Upper lobe of left lung (tissue), 6 donors: ENCODE measurements at regions not wholly inside any gene's neighbourhood (a gene's known extent, or its start where the extent isn't known, plus 50 kb on each side); places are given as distances from the start of the nearest gene placed in this dataset.
"Not testable (repeated sequence)": the region's sequence is repeated elsewhere in the genome, so short reads cannot be mapped to it uniquely, and the experiment has no call there.

Experiments
- ATAC-seq, 2 donors: fragments of 200-7000 bp; cut with Tn5 transposase; one replicate each; pipeline ENCODE4 v1.9.1; 2022; ENCODE audit warnings: mild to moderate bottlenecking in 2 of 2, moderate library complexity in 2 of 2; ENCODE audit not compliant: low FRiP score in 2 of 2
- DNase-seq, 2 donors: peaks; one replicate each; pipeline ENCODE4 v3.0.0-alpha.2; 2019 to 2020
- H3K27ac ChIP-seq, 4 donors: fragments of 200-600 bp; sonication (generic); one replicate each; pipeline ENCODE4 v1.5.1; 2016 to 2019
- H3K27me3 ChIP-seq, 4 donors: fragments of 200-600 bp; sonication (generic); one replicate each; pipeline ENCODE4 v1.5.1; 2017 to 2019
- H3K36me3 ChIP-seq, 4 donors: fragments of 200-600 bp; sonication (generic); one replicate each; pipeline ENCODE4 v1.5.1; 2016 to 2019
- H3K4me1 ChIP-seq, 4 donors: fragments of 200-600 bp; sonication (generic); one replicate each; pipeline ENCODE4 v1.5.1; 2018 to 2019
- H3K4me3 ChIP-seq, 4 donors: fragments of 200-600 bp; sonication (generic); one replicate each; pipeline ENCODE4 v1.5.1; 2017 to 2019; ENCODE audit warnings: mild to moderate bottlenecking in 2 of 4, moderate library complexity in 1 of 4
- H3K9me3 ChIP-seq, 4 donors: fragments of 200-600 bp; sonication (generic); one replicate each; pipeline ENCODE4 v1.5.1; 2018 to 2019
- EP300 ChIP-seq, 4 donors: sonication (generic); formaldehyde crosslinking; IDR thresholded peaks; one replicate each; pipeline ENCODE4 v1.5.1; 2017; ENCODE audit warnings: antibody characterized with exemption in 4 of 4, control low read depth in 2 of 4
- POLR2A ChIP-seq, 4 donors: fragments of 450-650 bp; IDR thresholded peaks; one replicate each; pipeline ENCODE4 v1.5.1; 2016 to 2017; ENCODE audit warnings: antibody characterized with exemption in 4 of 4, mild to moderate bottlenecking in 2 of 4
- POLR2AphosphoS5 ChIP-seq, 2 donors: sonication (generic); formaldehyde crosslinking; IDR thresholded peaks; one replicate each; pipeline ENCODE4 v1.5.1; 2017; ENCODE audit warnings: antibody characterized with exemption in 2 of 2
- WGBS, 2 donors: methylation state at CpG; one replicate each; pipeline ENCODE4 v1.1.5; 2017 to 2018; 5-methylcytosine and 5-hydroxymethylcytosine counted together
- TF ChIP-seq, protein P1 (sequence below), 6 experiments: fragments of 450-650 bp in 4 of 6; fragments of 200-600 bp in 2 of 6; sonication (generic) in 2 of 6; IDR thresholded peaks; one replicate each; pipeline ENCODE4 v1.5.1; 2016 to 2019; ENCODE audit warnings: antibody characterized with exemption in 6 of 6
- donor health status: DM: no; HTN: no; CAD: no; lungs with moderate emphysema.
- donor health status: DM: no; HTN: yes; CAD: no; lungs with severe emphysema.

DNA sequence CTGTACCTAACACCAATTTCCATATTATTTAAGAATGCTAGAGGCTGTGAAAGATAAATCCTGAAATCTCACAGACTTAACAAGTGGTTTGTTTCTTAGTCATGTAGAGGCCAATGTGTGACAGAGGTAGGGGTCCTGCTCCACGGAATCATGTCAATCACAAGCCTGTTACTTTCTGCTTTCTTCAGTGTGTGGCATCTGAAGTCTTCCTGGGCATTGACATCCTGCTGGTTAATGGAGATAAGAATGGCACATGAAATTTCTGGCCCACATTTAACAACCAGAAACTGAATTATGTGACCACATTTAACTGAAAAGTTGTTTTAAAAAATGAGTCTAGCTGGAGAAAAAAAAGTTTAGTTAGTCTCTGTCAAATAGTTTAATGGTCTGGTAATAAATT is 68.3 kb upstream of the PLA2G4A start:
- Histone ChIP-seq H3K9me3 (no peaks in the 10 kb centered on the region), H3K4me1 (no peaks in the 10 kb centered on the region), H3K4me3 (no peak overlapping the region), H3K27ac (no peak overlapping the region), H3K36me3 (no peaks in the 10 kb centered on the region), H3K27me3 (no peaks in the 10 kb centered on the region)
- no peak for ATAC-seq
- no peak for DNase-seq
- TF ChIP-seq EP300 (IDR thresholded peaks at IDR 0.05) (no peak), POLR2AphosphoS5 (IDR thresholded peaks at IDR 0.05) (no peak), POLR2A (IDR thresholded peaks at IDR 0.05) (no peak)
- TF ChIP-seq, protein P1, sequence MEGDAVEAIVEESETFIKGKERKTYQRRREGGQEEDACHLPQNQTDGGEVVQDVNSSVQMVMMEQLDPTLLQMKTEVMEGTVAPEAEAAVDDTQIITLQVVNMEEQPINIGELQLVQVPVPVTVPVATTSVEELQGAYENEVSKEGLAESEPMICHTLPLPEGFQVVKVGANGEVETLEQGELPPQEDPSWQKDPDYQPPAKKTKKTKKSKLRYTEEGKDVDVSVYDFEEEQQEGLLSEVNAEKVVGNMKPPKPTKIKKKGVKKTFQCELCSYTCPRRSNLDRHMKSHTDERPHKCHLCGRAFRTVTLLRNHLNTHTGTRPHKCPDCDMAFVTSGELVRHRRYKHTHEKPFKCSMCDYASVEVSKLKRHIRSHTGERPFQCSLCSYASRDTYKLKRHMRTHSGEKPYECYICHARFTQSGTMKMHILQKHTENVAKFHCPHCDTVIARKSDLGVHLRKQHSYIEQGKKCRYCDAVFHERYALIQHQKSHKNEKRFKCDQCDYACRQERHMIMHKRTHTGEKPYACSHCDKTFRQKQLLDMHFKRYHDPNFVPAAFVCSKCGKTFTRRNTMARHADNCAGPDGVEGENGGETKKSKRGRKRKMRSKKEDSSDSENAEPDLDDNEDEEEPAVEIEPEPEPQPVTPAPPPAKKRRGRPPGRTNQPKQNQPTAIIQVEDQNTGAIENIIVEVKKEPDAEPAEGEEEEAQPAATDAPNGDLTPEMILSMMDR (IDR thresholded peaks at IDR 0.05), result no peak
- 56 to 68% methylated on average over 1 of the region's 1 CpG for WGBS, 2 donors

DNA sequence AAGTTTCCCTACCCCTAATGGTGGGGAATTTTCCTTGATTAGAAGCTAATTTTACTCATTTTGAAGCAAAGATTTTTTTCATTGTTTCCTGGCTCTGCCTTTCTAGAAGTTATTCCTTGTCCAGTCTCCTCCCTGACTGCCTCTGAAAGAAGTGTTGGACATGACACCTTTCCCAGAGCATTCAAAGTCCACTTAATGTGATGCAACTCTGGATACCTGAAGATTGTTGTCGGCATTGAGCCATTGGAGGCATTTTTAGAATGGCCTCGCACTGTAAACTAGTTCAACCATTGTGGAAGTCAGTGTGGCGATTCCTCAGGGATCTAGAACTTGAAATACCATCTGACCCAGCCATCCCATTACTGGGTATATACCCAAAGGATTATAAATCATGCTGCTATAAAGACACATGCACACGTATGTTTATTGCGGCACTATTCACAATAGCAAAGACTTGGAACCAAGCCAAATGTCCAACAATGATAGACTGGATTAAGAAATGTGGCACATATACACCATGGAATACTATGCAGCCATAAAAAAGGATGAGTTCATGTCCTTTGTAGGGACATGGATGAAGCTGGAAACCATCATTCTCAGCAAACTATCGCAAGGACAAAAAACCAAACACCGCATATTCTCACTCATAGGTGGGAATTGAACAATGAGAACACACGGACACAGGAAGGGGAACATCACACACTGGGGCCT is 69.7 kb upstream of the PLA2G4A start:
- not testable (repeated sequence) for H3K9me3 ChIP-seq, H3K27me3 ChIP-seq, H3K4me1 ChIP-seq, H3K36me3 ChIP-seq, H3K27ac ChIP-seq, ATAC-seq, DNase-seq, H3K4me3 ChIP-seq
- 87 to 97% methylated on average over 7 to 8 of the region's 8 CpGs for WGBS, 2 donors

DNA sequence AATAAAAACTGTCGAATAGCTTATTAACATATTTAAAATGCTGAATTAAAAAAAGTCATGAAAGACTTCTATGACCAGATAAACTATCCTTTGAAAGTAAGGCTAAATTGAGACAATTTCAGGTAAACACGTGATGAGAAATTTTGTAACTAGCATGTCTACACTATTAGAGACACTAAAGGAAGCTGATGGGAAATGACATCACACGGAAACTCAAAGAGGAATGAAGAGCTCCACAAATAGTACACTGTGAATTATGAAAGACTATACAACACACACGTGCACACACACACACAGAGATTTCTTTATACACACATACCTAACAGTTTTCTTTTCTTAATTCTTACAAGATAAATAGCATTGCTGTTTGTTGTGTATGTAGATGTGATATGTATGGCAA is 70.9 kb upstream of the PLA2G4A start:
- Histone ChIP-seq H3K9me3 (no peaks in the 10 kb centered on the region), H3K27me3 (no peaks in the 10 kb centered on the region), H3K36me3 (no peaks in the 10 kb centered on the region), H3K4me1 (no peaks in the 10 kb centered on the region), H3K4me3 (no peak overlapping the region), H3K27ac (no peak overlapping the region)
- no peak for DNase-seq
- TF ChIP-seq, protein P1 (IDR thresholded peaks at IDR 0.05), result no peak
- no peak for TF ChIP-seq POLR2A (IDR thresholded peaks at IDR 0.05)
- TF ChIP-seq EP300 (IDR thresholded peaks at IDR 0.05), result no peak
- no peak for TF ChIP-seq POLR2AphosphoS5 (IDR thresholded peaks at IDR 0.05)
- WGBS, 2 donors, result 58 to 70% methylated on average over 4 of the region's 4 CpGs
- ATAC-seq, result no peak

DNA sequence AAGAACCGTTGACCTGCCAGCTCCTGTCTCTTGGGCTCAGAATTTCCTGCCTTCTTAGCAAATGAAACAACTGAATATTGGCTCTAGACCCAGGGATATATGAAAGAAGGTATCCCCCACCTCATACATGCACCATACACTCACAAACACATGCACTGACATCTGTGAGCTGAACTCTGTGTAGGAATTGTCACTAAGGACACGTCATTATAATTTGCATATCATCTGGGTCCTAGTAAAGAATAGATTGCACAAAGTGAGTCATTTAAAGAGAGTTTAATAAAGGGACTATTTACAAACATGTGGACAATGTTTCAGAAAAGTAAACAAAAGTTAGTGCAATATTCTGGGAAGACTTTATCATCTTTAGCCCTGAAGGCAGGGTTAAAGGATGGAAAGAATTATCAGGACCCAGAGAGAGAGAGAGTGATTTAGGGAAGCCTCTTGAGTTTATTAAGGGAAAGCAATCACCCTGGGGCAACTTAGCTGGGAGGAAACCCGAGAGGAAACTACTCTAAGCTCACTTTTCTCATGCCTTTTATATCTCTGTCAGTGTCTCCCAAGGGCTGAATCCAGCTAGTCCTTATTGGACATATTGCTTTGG is 74.1 kb upstream of the PLA2G4A start:
- DNase-seq (no peak), ATAC-seq (no peak)
- no peak overlapping the region for H3K27ac ChIP-seq
- H3K9me3 ChIP-seq, result no peaks in the 10 kb centered on the region
- H3K4me1 ChIP-seq, result no peaks in the 10 kb centered on the region
- H3K36me3 ChIP-seq, result no peaks in the 10 kb centered on the region
- WGBS, 2 donors, result 52 to 56% methylated on average over 3 of the region's 3 CpGs
- TF ChIP-seq POLR2AphosphoS5 (IDR thresholded peaks at IDR 0.05) (no peak), POLR2A (IDR thresholded peaks at IDR 0.05) (no peak), EP300 (IDR thresholded peaks at IDR 0.05) (no peak)
- TF ChIP-seq, protein P1 (IDR thresholded peaks at IDR 0.05), result no peak
- no peak overlapping the region for H3K4me3 ChIP-seq
- no peaks in the 10 kb centered on the region for H3K27me3 ChIP-seq

DNA sequence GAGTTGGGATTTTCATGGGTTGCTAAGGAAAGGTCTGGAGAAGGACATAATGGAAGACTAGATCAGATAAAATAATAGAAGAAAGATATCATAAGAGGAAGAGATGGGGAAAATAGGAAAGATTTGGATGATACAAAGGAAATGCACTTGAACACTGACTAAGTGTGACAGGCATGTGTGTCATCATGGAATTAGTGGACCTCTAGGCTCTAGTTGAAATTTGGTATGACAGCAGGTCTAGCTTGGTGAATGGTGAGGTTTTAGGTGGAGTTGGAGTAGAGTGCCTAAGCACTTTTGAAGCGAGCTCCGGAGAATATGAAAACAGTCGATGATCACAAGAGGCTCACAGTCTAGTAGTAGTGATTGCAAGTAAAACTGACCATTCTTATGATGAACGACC is 73.0 kb upstream of the PTGS2 start:
- H3K27me3 ChIP-seq, result no peaks in the 10 kb centered on the region
- no peak for DNase-seq
- ATAC-seq, result no peak
- no peaks in the 10 kb centered on the region for H3K4me1 ChIP-seq
- no peak overlapping the region for H3K27ac ChIP-seq
- WGBS, 2 donors, result 92 to 94% methylated on average over 4 of the region's 4 CpGs
- TF ChIP-seq, protein P1 (IDR thresholded peaks at IDR 0.05), result no peak
- no peak for TF ChIP-seq EP300 (IDR thresholded peaks at IDR 0.05)
- no peak for TF ChIP-seq POLR2AphosphoS5 (IDR thresholded peaks at IDR 0.05)
- TF ChIP-seq POLR2A (IDR thresholded peaks at IDR 0.05), result no peak
- H3K9me3 ChIP-seq, result no peaks in the 10 kb centered on the region
- H3K4me3 ChIP-seq, result no peak overlapping the region
- no peaks in the 10 kb centered on the region for H3K36me3 ChIP-seq
